Duodenal mucosa (tissue), 2 donors: ENCODE measurements at regions not wholly inside any gene's neighbourhood (a gene's known extent, or its start where the extent isn't known, plus 50 kb on each side); places are given as distances from the start of the nearest gene placed in this dataset.
"Not testable (repeated sequence)": the region's sequence is repeated elsewhere in the genome, so short reads cannot be mapped to it uniquely, and the experiment has no call there.

Experiments
- H3K27ac ChIP-seq: one replicate; pipeline ENCODE4 v1.7.0; 2013; ENCODE audit warnings: low read depth, low read length
- H3K27me3 ChIP-seq, 2 donors: one replicate each; pipeline ENCODE4 v1.7.0; 2013; ENCODE audit warnings: low read length in 2 of 2, control low read depth in 1 of 2; ENCODE audit not compliant: insufficient read depth in 2 of 2, control insufficient read depth in 1 of 2
- H3K36me3 ChIP-seq, 2 donors: one replicate each; pipeline ENCODE4 v1.7.0; 2013; ENCODE audit warnings: low read length in 2 of 2, control low read depth in 1 of 2; ENCODE audit not compliant: insufficient read depth in 2 of 2, control insufficient read depth in 1 of 2
- H3K4me1 ChIP-seq, 2 donors: one replicate each; pipeline ENCODE4 v1.7.0; 2013; ENCODE audit warnings: low read length in 2 of 2, control low read depth in 1 of 2; ENCODE audit not compliant: insufficient read depth in 2 of 2, control insufficient read depth in 1 of 2
- H3K4me3 ChIP-seq, 2 donors: one replicate each; pipeline ENCODE4 v1.7.0; 2013; ENCODE audit warnings: low read length in 2 of 2, low read depth in 1 of 2
- H3K9ac ChIP-seq, 2 donors: one replicate each; pipeline ENCODE4 v1.7.0; 2013; ENCODE audit warnings: low read length in 2 of 2, low read depth in 1 of 2
- H3K9me3 ChIP-seq, 2 donors: one replicate each; pipeline ENCODE4 v1.7.0; 2013; ENCODE audit warnings: low read length in 2 of 2, control low read depth in 1 of 2; ENCODE audit not compliant: control insufficient read depth in 1 of 2

DNA sequence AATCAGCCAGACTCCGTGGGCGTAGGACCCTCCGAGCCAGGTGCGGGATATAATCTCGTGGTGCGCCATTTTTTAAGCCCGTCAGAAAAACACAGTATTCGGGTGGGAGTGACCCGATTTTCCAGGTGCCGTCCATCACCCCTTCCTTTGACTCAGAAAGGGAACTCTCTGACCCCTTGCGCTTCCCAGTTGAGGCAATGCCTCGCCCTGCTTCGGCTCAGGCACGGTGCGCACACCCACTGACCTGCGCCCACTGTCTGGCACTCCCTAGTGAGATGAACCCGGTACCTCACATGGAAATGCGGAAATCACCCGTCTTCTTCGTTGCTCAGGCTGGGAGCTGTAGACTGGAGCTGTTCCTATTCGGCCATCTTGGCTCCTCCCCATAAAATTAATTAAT lies 1366.5 kb downstream of the LRFN5 start:
- H3K27me3 ChIP-seq, H3K36me3 ChIP-seq, H3K27ac ChIP-seq, H3K4me3 ChIP-seq, H3K9ac ChIP-seq, H3K9me3 ChIP-seq, H3K4me1 ChIP-seq: not testable (repeated sequence)

GRCh38 chr14:42965512-42965911 lies 1358.8 kb downstream of the LRFN5 start:
- H3K4me1 ChIP-seq: no peaks in the 10 kb centered on the region
- no peaks in the 10 kb centered on the region for H3K36me3 ChIP-seq
- H3K27ac ChIP-seq: no peak overlapping the region
- no peaks in the 10 kb centered on the region for H3K27me3 ChIP-seq
- peaks cover 0 to under 1% of the 10 kb centered on the region in 2 donors for H3K9me3 ChIP-seq
- no peak overlapping the region for H3K9ac ChIP-seq
- no peak overlapping the region for H3K4me3 ChIP-seq

- H3K4me3 ChIP-seq: no peak overlapping the region
- no peaks in the 10 kb centered on the region for H3K27me3 ChIP-seq
- no peak overlapping the region for H3K9ac ChIP-seq
- H3K4me1 ChIP-seq: no peaks in the 10 kb centered on the region
- no peak overlapping the region for H3K27ac ChIP-seq
- peaks cover 0 to 11% of the 10 kb centered on the region in 2 donors for H3K9me3 ChIP-seq
- no peaks in the 10 kb centered on the region for H3K36me3 ChIP-seq
These were observed 1354.8 kb downstream of the LRFN5 start for GRCh38 chr14:42961509-42961908.

DNA sequence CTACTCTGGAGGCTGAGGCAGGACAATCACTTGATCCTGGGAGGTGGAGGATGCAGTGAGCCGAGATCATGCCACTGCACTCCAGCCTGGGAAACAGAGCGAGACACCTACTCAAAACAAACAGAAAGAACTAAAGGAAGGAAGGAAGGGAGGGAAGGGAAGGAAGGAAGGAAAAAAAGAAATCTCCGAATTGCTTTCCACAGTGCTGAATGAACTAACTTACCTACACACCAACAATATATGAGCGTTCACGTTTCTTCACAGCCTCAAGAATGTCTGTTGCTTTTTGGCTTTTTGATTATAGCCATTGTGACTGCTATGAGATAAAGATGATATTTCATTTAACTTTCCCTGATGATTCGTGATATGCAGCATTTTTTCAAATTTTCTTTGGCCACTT lies 1343.7 kb downstream of the LRFN5 start:
- Histone ChIP-seq H3K9me3 (peaks cover 3 to 4% of the 10 kb centered on the region in 2 donors), H3K27ac (no peak overlapping the region), H3K9ac (no peak overlapping the region), H3K27me3 (no peaks in the 10 kb centered on the region), H3K36me3 (no peaks in the 10 kb centered on the region), H3K4me1 (no peaks in the 10 kb centered on the region), H3K4me3 (no peak overlapping the region)

- Histone ChIP-seq H3K9ac (no peak overlapping the region), H3K4me1 (no peaks in the 10 kb centered on the region), H3K36me3 (no peaks in the 10 kb centered on the region), H3K27me3 (no peaks in the 10 kb centered on the region), H3K4me3 (no peak overlapping the region), H3K9me3 (peaks cover 3 to 4% of the 10 kb centered on the region in 2 donors), H3K27ac (no peak overlapping the region)
These were observed 1341.3 kb downstream of the LRFN5 start for GRCh38 chr14:42947991-42948390.

DNA sequence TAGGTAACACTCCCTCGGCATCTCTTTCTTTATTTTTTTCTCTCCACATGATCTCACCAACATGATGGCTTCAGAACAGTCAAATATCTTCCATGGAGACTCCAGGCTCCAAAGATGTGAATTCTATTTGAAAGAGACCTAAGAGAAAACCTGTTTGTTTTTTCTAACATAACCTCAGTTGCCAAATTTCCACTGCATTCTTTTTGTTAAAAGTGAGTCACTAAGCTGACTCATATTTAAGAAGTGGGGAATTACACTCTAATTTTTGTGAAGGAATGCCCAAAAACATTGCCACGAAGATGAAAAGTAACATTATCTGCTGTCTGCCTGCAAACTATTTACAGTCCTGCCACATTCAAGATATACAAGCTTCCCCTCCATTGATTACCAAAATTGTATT lies 1337.6 kb downstream of the LRFN5 start:
- no peaks in the 10 kb centered on the region for H3K4me1 ChIP-seq
- no peak overlapping the region for H3K9ac ChIP-seq
- H3K27ac ChIP-seq: no peak overlapping the region
- H3K36me3 ChIP-seq: no peaks in the 10 kb centered on the region
- peaks cover 3 to 4% of the 10 kb centered on the region in 2 donors for H3K9me3 ChIP-seq
- no peaks in the 10 kb centered on the region for H3K27me3 ChIP-seq
- no peak overlapping the region for H3K4me3 ChIP-seq

- Histone ChIP-seq H3K4me1 (no peaks in the 10 kb centered on the region), H3K27me3 (no peaks in the 10 kb centered on the region), H3K9me3 (peaks cover 9 to 13% of the 10 kb centered on the region in 2 donors), H3K4me3 (no peak overlapping the region), H3K9ac (no peak overlapping the region), H3K36me3 (no peaks in the 10 kb centered on the region), H3K27ac (no peak overlapping the region)
These were observed 1324.6 kb downstream of the LRFN5 start for GRCh38 chr14:42931308-42931707.

GRCh38 chr14:42929806-42930480 lies 1323.3 kb downstream of the LRFN5 start:
- Histone ChIP-seq H3K36me3 (no peaks in the 10 kb centered on the region), H3K27ac (no peak overlapping the region)

DNA sequence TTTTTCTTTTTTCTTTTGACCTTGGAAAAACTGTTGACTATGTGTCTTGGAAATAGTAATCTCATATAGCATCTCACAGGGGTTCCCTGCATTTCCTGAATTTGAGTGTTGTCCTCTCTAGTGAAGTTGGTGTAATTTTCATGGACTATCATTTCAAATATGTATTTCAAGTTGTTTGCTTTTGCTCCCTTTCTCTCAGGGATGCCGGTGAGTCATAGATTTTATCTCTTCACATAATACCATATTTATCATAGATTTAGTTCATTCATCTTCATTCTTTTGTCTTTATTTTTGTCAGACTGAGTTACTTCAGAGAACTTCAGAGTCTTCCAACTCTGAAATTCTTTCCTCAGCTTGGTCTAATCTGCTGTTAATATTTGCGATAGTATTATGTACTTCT lies 1320.6 kb downstream of the LRFN5 start:
- H3K9ac ChIP-seq: no peak overlapping the region
- no peaks in the 10 kb centered on the region for H3K4me1 ChIP-seq
- H3K27ac ChIP-seq: no peak overlapping the region
- peaks cover 9 to 13% of the 10 kb centered on the region in 2 donors for H3K9me3 ChIP-seq
- H3K27me3 ChIP-seq: no peaks in the 10 kb centered on the region
- H3K4me3 ChIP-seq: no peak overlapping the region
- no peaks in the 10 kb centered on the region for H3K36me3 ChIP-seq

More at GRCh38 chr14:42929806-42930480, 1323.3 kb downstream of the LRFN5 start:
- Histone ChIP-seq H3K9ac (no peak overlapping the region), H3K4me1 (no peaks in the 10 kb centered on the region), H3K4me3 (no peak overlapping the region), H3K9me3 (peaks cover 9 to 13% of the 10 kb centered on the region in 2 donors), H3K27me3 (no peaks in the 10 kb centered on the region)

GRCh38 chr14:42921901-42922300 lies 1315.2 kb downstream of the LRFN5 start:
- Histone ChIP-seq H3K9me3 (peaks cover 0 to 5% of the 10 kb centered on the region in 2 donors), H3K36me3 (no peaks in the 10 kb centered on the region), H3K4me1 (no peaks in the 10 kb centered on the region), H3K27me3 (no peaks in the 10 kb centered on the region), H3K9ac (no peak overlapping the region), H3K4me3 (no peak overlapping the region), H3K27ac (no peak overlapping the region)
